Pancreas (tissue), 10 donors: ENCODE measurements at regions not wholly inside any gene's neighbourhood (a gene's known extent, or its start where the extent isn't known, plus 50 kb on each side); places are given as distances from the start of the nearest gene placed in this dataset.

Experiments
- ATAC-seq, 4 donors: fragments of 200-7000 bp; cut with Tn5 transposase; one replicate each; pipeline versions ENCODE4 v1.8.0 to v1.9.1; 2020; ENCODE audit warnings: mild to moderate bottlenecking in 4 of 4, moderate library complexity in 4 of 4
- DNase-seq, 6 donors: peaks; one replicate each; pipeline ENCODE4 v3.0.0-alpha.2; 2020
- FAIRE-seq: peaks from 2 replicates; lab custom pipeline; 2012; peaks lifted over from hg19 to GRCh38; lab: Jason Lieb, UNC
- H3K27ac ChIP-seq, 4 donors: fragments of 200-600 bp; sonication (generic); 1 replicate in 3 of 4; 2 replicates in 1 of 4; pipeline versions ENCODE4 v1.5.0 to v1.8.0; 2020
- H3K27me3 ChIP-seq, 4 donors: fragments of 200-600 bp; one replicate each; pipeline ENCODE4 v1.8.0; 2021
- H3K36me3 ChIP-seq, 3 donors: fragments of 200-600 bp; sonication (generic) in 1 of 3; one replicate each; pipeline versions ENCODE4 v1.5.0 to v1.8.0; 2020 to 2021
- H3K4me1 ChIP-seq, 3 donors: fragments of 200-600 bp; one replicate each; pipeline ENCODE4 v1.8.0; 2021
- H3K4me3 ChIP-seq, 4 donors: fragments of 200-600 bp; sonication (generic) in 2 of 4; one replicate each; pipeline versions ENCODE4 v1.5.0 to v1.8.0; 2020 to 2021
- H3K9me3 ChIP-seq, 4 donors: fragments of 200-600 bp; one replicate each; pipeline ENCODE4 v1.8.0; 2021
- WGBS, 2 donors: extraction: QIAGEN DNeasy Blood & Tissue Kit; methylation state at CpG; one replicate each; pipeline ENCODE4 v1.1.7; 2013; 5-methylcytosine and 5-hydroxymethylcytosine counted together
- intact Hi-C, 3 donors: fragments of 100-400 bp; cut with DNase I; formaldehyde crosslinking; loops; one replicate each; pipeline versions ENCODE4 v1.11.1 to v1.14.2; 2022
- TF ChIP-seq, protein P1 (sequence below), 4 donors: fragments of 200-600 bp; sonication (generic) in 3 of 4; IDR thresholded peaks; one replicate each; pipeline versions ENCODE4 v1.5.0 to v1.8.0; 2021; ENCODE audit warnings: antibody characterized with exemption in 4 of 4
- donor health status: healthy with polysubstance abuse.
- donor health status: DM: no; HTN: no; CAD: no; lungs with moderate emphysema.
- donor health status: DM: no; HTN: no; CAD: no.
- donor health status: control.
- donor health status: control.
- donor health status: Bipolar disorder and iron deficiency.
- donor health status: DM: yes; HTN: yes; CAD: no.
- donor health status: DM: no; HTN: no; CAD: no.
- donor health status: DM: no; HTN: no; CAD: no.
- donor health status: DM: yes; HTN: yes; CAD: no.

DNA sequence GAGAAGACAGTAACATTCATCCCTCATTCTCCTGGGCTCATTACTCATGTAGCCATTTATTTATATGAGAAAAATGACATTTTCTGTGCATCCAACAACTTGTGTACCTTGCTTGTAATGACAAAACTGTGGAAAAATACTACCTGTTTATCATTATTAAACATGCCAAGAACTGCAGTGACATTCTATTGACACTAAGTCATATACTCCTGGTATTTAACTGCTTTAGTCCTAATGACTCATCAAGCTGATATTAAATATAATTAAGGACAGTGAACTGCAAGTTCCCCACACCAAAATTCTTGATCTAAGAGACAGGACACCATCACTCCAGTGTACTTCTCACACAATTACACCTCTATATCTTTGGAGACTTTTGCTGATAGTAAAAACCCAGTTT, 1328.7 kb upstream of the RAG2 start:
- ATAC-seq (no peak), DNase-seq (no peak), FAIRE-seq (no peak)
- H3K36me3 ChIP-seq = no peaks in the 10 kb centered on the region
- H3K4me3 ChIP-seq = no peak overlapping the region
- no peaks in the 10 kb centered on the region for H3K27me3 ChIP-seq
- no peaks in the 10 kb centered on the region for H3K9me3 ChIP-seq
- intact Hi-C loops = no loop called here
- H3K27ac ChIP-seq = no peak overlapping the region
- no peaks in the 10 kb centered on the region for H3K4me1 ChIP-seq
- TF ChIP-seq, protein P1, sequence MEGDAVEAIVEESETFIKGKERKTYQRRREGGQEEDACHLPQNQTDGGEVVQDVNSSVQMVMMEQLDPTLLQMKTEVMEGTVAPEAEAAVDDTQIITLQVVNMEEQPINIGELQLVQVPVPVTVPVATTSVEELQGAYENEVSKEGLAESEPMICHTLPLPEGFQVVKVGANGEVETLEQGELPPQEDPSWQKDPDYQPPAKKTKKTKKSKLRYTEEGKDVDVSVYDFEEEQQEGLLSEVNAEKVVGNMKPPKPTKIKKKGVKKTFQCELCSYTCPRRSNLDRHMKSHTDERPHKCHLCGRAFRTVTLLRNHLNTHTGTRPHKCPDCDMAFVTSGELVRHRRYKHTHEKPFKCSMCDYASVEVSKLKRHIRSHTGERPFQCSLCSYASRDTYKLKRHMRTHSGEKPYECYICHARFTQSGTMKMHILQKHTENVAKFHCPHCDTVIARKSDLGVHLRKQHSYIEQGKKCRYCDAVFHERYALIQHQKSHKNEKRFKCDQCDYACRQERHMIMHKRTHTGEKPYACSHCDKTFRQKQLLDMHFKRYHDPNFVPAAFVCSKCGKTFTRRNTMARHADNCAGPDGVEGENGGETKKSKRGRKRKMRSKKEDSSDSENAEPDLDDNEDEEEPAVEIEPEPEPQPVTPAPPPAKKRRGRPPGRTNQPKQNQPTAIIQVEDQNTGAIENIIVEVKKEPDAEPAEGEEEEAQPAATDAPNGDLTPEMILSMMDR (IDR thresholded peaks at IDR 0.05) = no peak

DNA sequence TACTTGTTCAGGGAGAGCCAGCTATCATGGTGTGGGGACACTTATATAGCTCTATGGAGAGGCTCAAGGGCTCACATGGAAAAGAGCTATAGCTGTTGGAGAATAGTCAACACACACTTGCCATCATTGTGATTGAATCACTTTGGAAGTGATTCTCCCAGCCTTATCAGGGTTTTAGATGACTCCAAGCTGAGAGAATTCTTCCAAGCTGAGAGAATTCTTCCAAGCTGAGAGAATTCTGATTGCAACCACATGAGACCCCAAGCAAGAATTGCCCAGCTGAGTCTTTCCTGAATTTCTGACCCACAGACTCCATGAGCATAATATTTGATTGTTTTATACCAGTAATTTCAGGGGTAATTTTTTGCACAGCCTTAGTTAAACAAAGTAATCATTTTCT, 1318.3 kb upstream of the RAG2 start:
- FAIRE-seq = no peak
- Histone ChIP-seq H3K4me1 (no peaks in the 10 kb centered on the region), H3K4me3 (no peak overlapping the region), H3K9me3 (no peaks in the 10 kb centered on the region), H3K27ac (no peak overlapping the region), H3K27me3 (no peaks in the 10 kb centered on the region), H3K36me3 (no peaks in the 10 kb centered on the region)
- no peak for ATAC-seq
- intact Hi-C loops = no loop called here
- TF ChIP-seq, protein P1 (IDR thresholded peaks at IDR 0.05) = no peak
- DNase-seq = no peak

DNA sequence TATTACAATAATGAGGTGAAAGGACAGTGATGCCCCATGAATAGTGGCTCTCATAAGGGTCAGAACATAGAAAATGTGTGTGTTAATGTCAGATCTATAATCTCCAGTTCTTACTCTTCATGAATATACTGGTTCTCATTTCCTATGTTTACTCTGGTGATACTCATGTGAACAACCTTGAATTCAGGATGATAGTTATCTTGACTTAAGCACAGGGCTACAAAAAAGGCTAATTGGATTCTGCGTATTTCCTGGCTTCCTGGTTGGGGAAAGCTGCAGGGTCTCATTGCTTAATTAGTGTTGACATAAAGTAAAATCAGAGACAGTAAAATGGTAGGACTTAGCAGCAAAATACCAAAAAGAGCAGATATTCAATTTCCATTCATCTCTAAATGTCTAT, 1316.8 kb upstream of the RAG2 start:
- WGBS, 2 donors = 67 to 77% methylated on average over 1 of the region's 1 CpG
- no peak for FAIRE-seq

DNA sequence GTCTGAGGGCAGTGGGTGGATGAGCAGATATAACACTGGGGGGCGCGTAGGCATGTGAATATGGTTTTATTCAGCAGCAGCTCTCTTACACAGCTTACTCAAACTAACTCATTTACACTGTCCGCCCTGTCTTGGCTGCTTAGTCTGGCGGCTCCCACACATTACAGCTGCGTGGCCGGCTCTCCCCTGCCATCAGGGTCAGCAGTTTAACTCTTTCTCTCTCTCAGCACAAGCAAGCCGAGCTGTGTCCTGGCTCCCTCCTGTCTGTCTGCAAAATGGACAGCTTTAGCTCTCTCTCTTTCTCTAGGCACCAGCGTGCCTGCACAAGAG, 1310.1 kb upstream of the RAG2 start:
- H3K27ac ChIP-seq = no peak overlapping the region
- H3K4me1 ChIP-seq = no peaks in the 10 kb centered on the region
- no peaks in the 10 kb centered on the region for H3K9me3 ChIP-seq
- DNase-seq (no peak), ATAC-seq (no peak), FAIRE-seq (no peak)
- intact Hi-C loops = no loop called here
- H3K36me3 ChIP-seq = no peaks in the 10 kb centered on the region
- WGBS, 2 donors = 58 to 67% methylated on average over 8 of the region's 8 CpGs
- TF ChIP-seq, protein P1 (IDR thresholded peaks at IDR 0.05) = no peak
- H3K27me3 ChIP-seq = no peaks in the 10 kb centered on the region
- H3K4me3 ChIP-seq = no peak overlapping the region

More for the DNA sequence above, 1316.8 kb upstream of the RAG2 start:
- Histone ChIP-seq H3K9me3 (no peaks in the 10 kb centered on the region), H3K27me3 (no peaks in the 10 kb centered on the region), H3K4me1 (no peaks in the 10 kb centered on the region), H3K36me3 (no peaks in the 10 kb centered on the region), H3K27ac (no peak overlapping the region), H3K4me3 (no peak overlapping the region)
- ATAC-seq (no peak), DNase-seq (no peak)
- intact Hi-C loops = no loop called here
- TF ChIP-seq, protein P1 (IDR thresholded peaks at IDR 0.05) = no peak

DNA sequence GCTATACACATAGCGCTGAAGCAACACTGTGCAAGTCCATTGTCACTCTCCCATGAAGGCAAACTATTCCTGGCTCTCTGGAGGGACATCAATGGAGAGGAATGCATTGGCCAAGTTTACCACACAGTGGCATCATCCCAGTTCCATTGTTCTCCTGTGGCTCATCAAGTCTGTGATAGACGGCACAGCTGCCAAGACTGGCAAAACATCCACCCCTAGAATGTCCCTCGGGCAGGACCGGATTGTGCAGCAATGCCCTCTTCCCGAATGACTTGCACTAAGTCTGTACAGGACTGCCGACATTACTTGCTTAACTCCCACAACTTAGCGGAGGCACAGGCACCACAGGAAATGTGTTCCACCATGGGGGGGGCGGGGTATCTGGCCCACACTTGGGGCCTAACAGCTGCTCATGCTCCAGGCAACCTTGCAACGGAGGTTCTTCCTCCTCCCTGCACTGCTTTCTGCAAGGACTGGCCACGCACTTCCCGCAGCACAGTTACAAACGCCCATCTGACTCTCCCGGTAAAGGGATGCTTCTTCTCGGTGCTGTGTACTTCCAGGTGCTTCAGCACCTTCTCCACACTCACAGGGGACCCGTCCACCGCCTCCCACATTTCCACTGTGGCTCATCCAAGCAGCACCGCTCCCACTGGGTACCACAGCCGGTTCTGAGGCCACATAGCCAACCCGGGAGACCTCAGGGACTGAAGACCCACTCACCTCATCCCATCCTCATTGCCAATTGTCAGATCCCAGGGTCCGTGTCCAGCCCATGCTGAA, 1309.6 kb upstream of the RAG2 start:
- FAIRE-seq (no peak), DNase-seq (peak in 3 of 6 donors; percentile 8 to 45 (median 41)), ATAC-seq (no peak)
- intact Hi-C loops = no loop called here
- WGBS, 2 donors = 74 to 82% methylated on average over 20 of the region's 20 CpGs
- Histone ChIP-seq H3K9me3 (no peaks in the 10 kb centered on the region), H3K27me3 (no peaks in the 10 kb centered on the region), H3K4me3 (no peak overlapping the region), H3K4me1 (no peaks in the 10 kb centered on the region), H3K36me3 (no peaks in the 10 kb centered on the region), H3K27ac (no peak overlapping the region)
- TF ChIP-seq, protein P1 (IDR thresholded peaks at IDR 0.05) = no peak
